Endothelial cell of umbilical vein (primary cell): ENCODE measurements at regions not wholly inside any gene's neighbourhood (a gene's known extent, or its start where the extent isn't known, plus 50 kb on each side); places are given as distances from the start of the nearest gene placed in this dataset.

Experiments
- BruUV-seq: library from RNA; stranded (reverse); fragments of 400-500 nt; replicated peaks from 2 replicates; lab custom pipeline; 2021; lab: Mats Ljungman, UMichigan
- CTCF ChIA-PET: fragments of 300-600, 350-600 bp; sonication (Branson Sonifier 250); formaldehyde crosslinking; loops from one replicate; lab custom pipeline; 2021; ENCODE audit warnings: antibody characterized with exemption, inconsistent platforms; lab: Charles Lee
- POLR2A ChIA-PET: fragments of 300-600, 350-600 bp; sonication (Branson Sonifier 250); formaldehyde crosslinking; loops from one replicate; lab custom pipeline; 2021; ENCODE audit warnings: antibody characterized with exemption, inconsistent platforms; lab: Charles Lee
- DNase-seq: peaks from one replicate; pipeline ENCODE4 v3.0.0-alpha.2; 2011; ENCODE audit warnings: low read depth, low spot score
- FAIRE-seq: peaks from 2 replicates; lab custom pipeline; 2011; peaks lifted over from hg19 to GRCh38; lab: Jason Lieb, UNC
- H2AFZ ChIP-seq: 2 replicates; pipeline ENCODE4 v1.6.0; 2012; ENCODE audit warnings: low read depth, low read length, control low read depth, inconsistent platforms
- H3K27ac ChIP-seq: 2 replicates; pipeline ENCODE4 v1.5.1; 2011; ENCODE audit warnings: low read depth, mild to moderate bottlenecking, control low read depth, low read length, moderate library complexity; ENCODE audit not compliant: insufficient read depth
- H3K27me3 ChIP-seq, 2 experiments: 2 replicates each; pipeline versions ENCODE4 v1.6.0 to v1.6.1; 2011; ENCODE audit warnings: low read length in 2 of 2, mixed read lengths in 1 of 2; ENCODE audit not compliant: control insufficient read depth in 2 of 2, insufficient read depth in 2 of 2
- H3K36me3 ChIP-seq, 2 experiments: 2 replicates in 1 of 2; 3 replicates in 1 of 2; pipeline ENCODE4 v1.5.1; 2011; ENCODE audit warnings: low read length in 2 of 2, mild to moderate bottlenecking in 1 of 2, moderate library complexity in 1 of 2; ENCODE audit not compliant: control insufficient read depth in 2 of 2, insufficient read depth in 2 of 2; ENCODE audit errors: extremely low read depth in 1 of 2
- H3K4me1 ChIP-seq: 3 replicates; pipeline ENCODE4 v1.5.1; 2011; ENCODE audit warnings: mild to moderate bottlenecking, low read length; ENCODE audit not compliant: control insufficient read depth, insufficient read depth; ENCODE audit errors: extremely low read depth
- H3K4me2 ChIP-seq: 2 replicates; pipeline ENCODE4 v1.6.1; 2011; ENCODE audit warnings: low read length, control low read depth, mixed read lengths; ENCODE audit not compliant: insufficient read depth
- H3K4me3 ChIP-seq, 3 experiments: fragments of 200-600 bp in 1 of 3; sonication (generic), shearing (Covaris generic) in 1 of 3; replicated peaks in 1 of 3; 2 replicates each; pipeline ENCODE4 v1.5.1; 2011 to 2016; ENCODE audit warnings: control low read depth in 3 of 3, low read length in 3 of 3, mild to moderate bottlenecking in 2 of 3, inconsistent platforms in 1 of 3, low read depth in 1 of 3, moderate library complexity in 1 of 3; ENCODE audit not compliant: insufficient read depth in 1 of 3
- H3K79me2 ChIP-seq: 2 replicates; pipeline ENCODE4 v1.6.0; 2012; ENCODE audit warnings: low read length, inconsistent platforms; ENCODE audit not compliant: control insufficient read depth, insufficient read depth
- H3K9ac ChIP-seq: replicated peaks from 2 replicates; pipeline ENCODE3; 2011; ENCODE audit warnings: low read length, control low read depth; ENCODE audit not compliant: insufficient read depth; ENCODE audit errors: extremely low read depth
- H3K9me1 ChIP-seq: replicated peaks from 3 replicates; pipeline ENCODE4 v1.6.0; 2011; ENCODE audit warnings: mild to moderate bottlenecking, low read length; ENCODE audit not compliant: control insufficient read depth, insufficient read depth; ENCODE audit errors: extremely low read depth
- H3K9me3 ChIP-seq: replicated peaks from 2 replicates; pipeline ENCODE4 v1.5.1; 2012; ENCODE audit warnings: low read length, inconsistent platforms; ENCODE audit not compliant: control insufficient read depth, insufficient read depth
- H4K20me1 ChIP-seq: replicated peaks from 2 replicates; pipeline ENCODE3; 2011; ENCODE audit warnings: mild to moderate bottlenecking, low read length; ENCODE audit not compliant: control insufficient read depth, insufficient read depth; ENCODE audit errors: extremely low read depth
- CTCF ChIP-seq, 2 donors: IDR thresholded peaks; 1 replicate in 1 of 2; 2 replicates in 1 of 2; pipeline ENCODE4 v1.5.1; 2011; ENCODE audit warnings: low read length in 2 of 2, mild to moderate bottlenecking in 2 of 2, moderate library complexity in 2 of 2, control low read depth in 1 of 2, inconsistent platforms in 1 of 2, low read depth in 1 of 2; ENCODE audit not compliant: insufficient read depth in 1 of 2; ENCODE audit errors: extremely low read depth in 1 of 2
- EZH2 ChIP-seq: IDR thresholded peaks from 2 replicates; pipeline ENCODE4 v1.6.1; 2012; ENCODE audit warnings: borderline replicate concordance, low read depth, mild to moderate bottlenecking, moderate library complexity, low read length, inconsistent platforms; ENCODE audit not compliant: severe bottlenecking
- FOS ChIP-seq: IDR thresholded peaks from 2 replicates; pipeline ENCODE4 v1.6.1; 2011; ENCODE audit warnings: mild to moderate bottlenecking, low read length, moderate library complexity, borderline replicate concordance; ENCODE audit not compliant: insufficient read depth
- JUN ChIP-seq: IDR thresholded peaks from 2 replicates; pipeline ENCODE4 v1.6.1; 2011; ENCODE audit warnings: borderline replicate concordance, low read depth; ENCODE audit not compliant: insufficient read length, insufficient read depth
- MYC ChIP-seq: IDR thresholded peaks from one replicate; pipeline ENCODE4 v1.6.1; 2011; ENCODE audit warnings: mild to moderate bottlenecking, low read depth, low read length
- POLR2A ChIP-seq: IDR thresholded peaks from 2 replicates; pipeline ENCODE4 v1.6.1; 2012; ENCODE audit warnings: low read depth, mild to moderate bottlenecking, control low read depth, low read length
- POLR2AphosphoS5 ChIP-seq: IDR thresholded peaks from 2 replicates; pipeline ENCODE4 v1.6.1; 2012; ENCODE audit warnings: low read depth, mild to moderate bottlenecking, control low read depth, low read length, moderate library complexity; ENCODE audit not compliant: insufficient read depth
- dilution Hi-C: fragments of 300-500 bp; cut with MboI; formaldehyde crosslinking; loops from one replicate; pipeline ENCODE4 v1.15.0; 2019; ENCODE audit warnings: low sequenced_read_pairs; ENCODE audit not compliant: extremely low pct_ligation_motif_present
- intact Hi-C: fragments of 100-400 bp; cut with micrococcal nuclease; formaldehyde crosslinking; loops from one replicate; pipeline ENCODE4 v1.10.0; 2022
- TF ChIP-seq, protein P1 (sequence below): IDR thresholded peaks from 2 replicates; pipeline ENCODE4 v1.6.1; 2011; ENCODE audit not compliant: insufficient read depth, insufficient read length

- H3K9me1 ChIP-seq, result no peaks in the 10 kb centered on the region
- no peak for FAIRE-seq
- H3K4me3 ChIP-seq, result no peak overlapping the region
- H3K9me3 ChIP-seq, result no peaks in the 10 kb centered on the region
- no peak overlapping the region for H2AFZ ChIP-seq
- DNase-seq, result no peak
- H3K36me3 ChIP-seq, result no peaks in the 10 kb centered on the region
- H3K4me2 ChIP-seq, result no peak overlapping the region
- H3K9ac ChIP-seq, result no peak overlapping the region
- no TSS peak for BruUV-seq
- ChIA-PET POLR2A (no interaction called here), CTCF (interaction anchor here (2.3 kb wide), 1 partner anchor 24 kb away, joined by 9 read pairs; no protein-coding TSS in a partner anchor)
- intact Hi-C loops (no loop called here), dilution Hi-C loops (no loop called here)
- no peaks in the 10 kb centered on the region for H4K20me1 ChIP-seq
- no peak overlapping the region for H3K27ac ChIP-seq
- H3K27me3 ChIP-seq, result no peaks in the 10 kb centered on the region
- no peaks in the 10 kb centered on the region for H3K79me2 ChIP-seq
- no peaks in the 10 kb centered on the region for H3K4me1 ChIP-seq
- TF ChIP-seq, protein P1, sequence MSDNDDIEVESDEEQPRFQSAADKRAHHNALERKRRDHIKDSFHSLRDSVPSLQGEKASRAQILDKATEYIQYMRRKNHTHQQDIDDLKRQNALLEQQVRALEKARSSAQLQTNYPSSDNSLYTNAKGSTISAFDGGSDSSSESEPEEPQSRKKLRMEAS, result no peak
- no peak for TF ChIP-seq MYC
- no peak for TF ChIP-seq POLR2A
- TF ChIP-seq EZH2, result no peak
- TF ChIP-seq FOS, result no peak
- TF ChIP-seq JUN, result no peak
- TF ChIP-seq CTCF (IDR thresholded peaks at IDR 0.05; ENCODE audit: extremely low read depth in 1 of 2, insufficient read depth in 1 of 2, low read depth in 1 of 2, low read length in 2 of 2), result no peak
- no peak for TF ChIP-seq POLR2AphosphoS5
Measured at GRCh38 chr2:241974851-241975592, 105.5 kb downstream of the RTP5 start.
